H1 (cell line): ENCODE measurements at regions not wholly inside any gene's neighbourhood (a gene's known extent, or its start where the extent isn't known, plus 50 kb on each side); places are given as distances from the start of the nearest gene placed in this dataset.
"Not testable (repeated sequence)": the region's sequence is repeated elsewhere in the genome, so short reads cannot be mapped to it uniquely, and the experiment has no call there.

Source experiments
- EGR1 ChIP-seq: IDR thresholded peaks from 2 replicates; pipeline ENCODE4 v1.6.1; 2011; ENCODE audit warnings: low read depth, low read length, borderline replicate concordance
- EZH2 ChIP-seq: fragments of 200-600 bp; sonication (generic); IDR thresholded peaks from 2 replicates; pipeline ENCODE4 v1.7.1; 2012; ENCODE audit warnings: low read depth, mild to moderate bottlenecking, moderate library complexity, low read length, inconsistent platforms; ENCODE audit not compliant: severe bottlenecking
- GTF2F1 ChIP-seq: IDR thresholded peaks from 2 replicates; pipeline ENCODE4 v1.6.1; 2012; ENCODE audit warnings: low read depth, low read length, improper control_type of control experiment, borderline replicate concordance
- KDM1A ChIP-seq: fragments of 200-600, 300-600 bp; sonication (generic); IDR thresholded peaks from 2 replicates; pipeline ENCODE4 v1.7.1; 2016; ENCODE audit warnings: mild to moderate bottlenecking, low read length, borderline replicate concordance
- POLR2A ChIP-seq, 2 experiments: IDR thresholded peaks; 1 replicate in 1 of 2; 2 replicates in 1 of 2; pipeline ENCODE4 v1.6.1; 2011; ENCODE audit warnings: low read depth in 2 of 2, low read length in 2 of 2, mild to moderate bottlenecking in 2 of 2; ENCODE audit errors: control extremely low read depth in 1 of 2
- RAD21 ChIP-seq, 2 experiments: IDR thresholded peaks in 1 of 2; conservative IDR thresholded peaks in 1 of 2; 2 replicates each; pipeline ENCODE4 v1.6.1; 2011; ENCODE audit warnings: low read depth in 2 of 2, low read length in 2 of 2, improper control_type of control experiment in 1 of 2, inconsistent platforms in 1 of 2, mild to moderate bottlenecking in 1 of 2, moderate library complexity in 1 of 2
- RNF2 ChIP-seq: fragments of 200-900, 300-1000 bp; sonication (generic); IDR thresholded peaks from 2 replicates; pipeline ENCODE4 v1.7.1; 2016; ENCODE audit warnings: borderline replicate concordance, low read depth, mild to moderate bottlenecking, antibody characterized with exemption, low read length; ENCODE audit not compliant: poor library complexity, severe bottlenecking; ENCODE audit errors: missing control alignments
- SIRT6 ChIP-seq: IDR thresholded peaks from one replicate; pipeline ENCODE4 v1.7.1; 2012; ENCODE audit warnings: low read length, inconsistent platforms
- TAF1 ChIP-seq: IDR thresholded peaks from 2 replicates; pipeline ENCODE4 v1.6.1; 2011; ENCODE audit warnings: mild to moderate bottlenecking, low read depth, low read length
- ZNF274 ChIP-seq: IDR thresholded peaks from 2 replicates; pipeline ENCODE4 v1.7.0; 2012; ENCODE audit warnings: low read length, borderline replicate concordance; ENCODE audit errors: extremely low read depth
- TF ChIP-seq, protein P1 (sequence below): IDR thresholded peaks from 2 replicates; pipeline ENCODE4 v1.6.1; 2012; ENCODE audit warnings: inconsistent platforms
- TF ChIP-seq, protein P2 (sequence below), 3 experiments: IDR thresholded peaks; 1 replicate in 2 of 3; 2 replicates in 1 of 3; pipeline versions ENCODE4 v1.5.1 to v1.6.1; 2011; ENCODE audit warnings: low read length in 3 of 3, mild to moderate bottlenecking in 3 of 3, inconsistent platforms in 2 of 3, low read depth in 1 of 3, moderate library complexity in 1 of 3; ENCODE audit not compliant: insufficient read depth in 1 of 3; ENCODE audit errors: control extremely low read depth in 1 of 3
- TF ChIP-seq, protein P3 (sequence below): IDR thresholded peaks from 2 replicates; pipeline ENCODE4 v1.6.1; 2011; ENCODE audit warnings: low read length, improper control_type of control experiment

DNA sequence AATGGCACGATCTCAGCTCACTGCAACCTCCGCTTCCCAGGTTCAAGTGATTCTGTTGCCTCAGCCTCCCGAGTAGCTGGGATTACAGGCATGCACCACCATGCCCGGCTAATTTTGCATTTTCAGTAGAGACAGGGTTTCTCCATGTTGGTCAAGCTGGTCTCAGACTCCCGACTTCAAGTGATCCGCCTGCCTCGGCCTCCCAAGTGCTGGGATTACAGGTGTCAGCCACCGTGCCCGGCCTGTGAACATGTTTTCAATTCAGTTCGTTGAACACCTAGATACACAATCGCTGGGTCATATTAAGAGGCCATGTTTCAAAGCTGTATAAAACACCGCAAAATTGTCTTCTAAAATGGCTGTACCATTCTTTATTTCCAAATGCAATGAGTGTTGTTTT, 830.3 kb upstream of the TMPRSS15 start:
- TF ChIP-seq, protein P1, sequence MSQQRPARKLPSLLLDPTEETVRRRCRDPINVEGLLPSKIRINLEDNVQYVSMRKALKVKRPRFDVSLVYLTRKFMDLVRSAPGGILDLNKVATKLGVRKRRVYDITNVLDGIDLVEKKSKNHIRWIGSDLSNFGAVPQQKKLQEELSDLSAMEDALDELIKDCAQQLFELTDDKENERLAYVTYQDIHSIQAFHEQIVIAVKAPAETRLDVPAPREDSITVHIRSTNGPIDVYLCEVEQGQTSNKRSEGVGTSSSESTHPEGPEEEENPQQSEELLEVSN, result not testable (repeated sequence)
- TF ChIP-seq, protein P2, sequence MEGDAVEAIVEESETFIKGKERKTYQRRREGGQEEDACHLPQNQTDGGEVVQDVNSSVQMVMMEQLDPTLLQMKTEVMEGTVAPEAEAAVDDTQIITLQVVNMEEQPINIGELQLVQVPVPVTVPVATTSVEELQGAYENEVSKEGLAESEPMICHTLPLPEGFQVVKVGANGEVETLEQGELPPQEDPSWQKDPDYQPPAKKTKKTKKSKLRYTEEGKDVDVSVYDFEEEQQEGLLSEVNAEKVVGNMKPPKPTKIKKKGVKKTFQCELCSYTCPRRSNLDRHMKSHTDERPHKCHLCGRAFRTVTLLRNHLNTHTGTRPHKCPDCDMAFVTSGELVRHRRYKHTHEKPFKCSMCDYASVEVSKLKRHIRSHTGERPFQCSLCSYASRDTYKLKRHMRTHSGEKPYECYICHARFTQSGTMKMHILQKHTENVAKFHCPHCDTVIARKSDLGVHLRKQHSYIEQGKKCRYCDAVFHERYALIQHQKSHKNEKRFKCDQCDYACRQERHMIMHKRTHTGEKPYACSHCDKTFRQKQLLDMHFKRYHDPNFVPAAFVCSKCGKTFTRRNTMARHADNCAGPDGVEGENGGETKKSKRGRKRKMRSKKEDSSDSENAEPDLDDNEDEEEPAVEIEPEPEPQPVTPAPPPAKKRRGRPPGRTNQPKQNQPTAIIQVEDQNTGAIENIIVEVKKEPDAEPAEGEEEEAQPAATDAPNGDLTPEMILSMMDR (IDR thresholded peaks at IDR 0.05; ENCODE audit: control extremely low read depth in 1 of 3, insufficient read depth in 1 of 3, low read depth in 1 of 3, low read length in 3 of 3), result not testable (repeated sequence)
- TF ChIP-seq TAF1; EZH2; RAD21 (IDR thresholded peaks at IDR 0.05 in 1 of 2, conservative IDR thresholded peaks at IDR 0.05 in 1 of 2; ENCODE audit: low read depth in 2 of 2, low read length in 2 of 2); KDM1A; POLR2A (IDR thresholded peaks at IDR 0.05; ENCODE audit: control extremely low read depth in 1 of 2, low read depth in 2 of 2, low read length in 2 of 2); EGR1; GTF2F1; SIRT6; ZNF274; RNF2: not testable (repeated sequence)
- TF ChIP-seq, protein P3, sequence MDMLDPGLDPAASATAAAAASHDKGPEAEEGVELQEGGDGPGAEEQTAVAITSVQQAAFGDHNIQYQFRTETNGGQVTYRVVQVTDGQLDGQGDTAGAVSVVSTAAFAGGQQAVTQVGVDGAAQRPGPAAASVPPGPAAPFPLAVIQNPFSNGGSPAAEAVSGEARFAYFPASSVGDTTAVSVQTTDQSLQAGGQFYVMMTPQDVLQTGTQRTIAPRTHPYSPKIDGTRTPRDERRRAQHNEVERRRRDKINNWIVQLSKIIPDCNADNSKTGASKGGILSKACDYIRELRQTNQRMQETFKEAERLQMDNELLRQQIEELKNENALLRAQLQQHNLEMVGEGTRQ, result not testable (repeated sequence)
